Fibroblast of lung (primary cell): ENCODE measurements at regions not wholly inside any gene's neighbourhood (a gene's known extent, or its start where the extent isn't known, plus 50 kb on each side); places are given as distances from the start of the nearest gene placed in this dataset.

Experiments
- DNase-seq, 2 donors: peaks; one replicate each; pipeline versions ENCODE4 v3.0.0 to v3.0.0-alpha.2; 2010; ENCODE audit warnings: low read depth in 2 of 2
- H2AFZ ChIP-seq: 2 replicates; pipeline ENCODE4 v1.5.1; 2012; ENCODE audit warnings: low read length, control low read depth, inconsistent platforms
- H3K27ac ChIP-seq: 2 replicates; pipeline ENCODE4 v1.5.1; 2011; ENCODE audit warnings: low read length, control low read depth; ENCODE audit not compliant: insufficient read depth
- H3K27me3 ChIP-seq: 2 replicates; pipeline ENCODE4 v1.5.1; 2011; ENCODE audit warnings: mild to moderate bottlenecking, low read length; ENCODE audit not compliant: control insufficient read depth, insufficient read depth
- H3K36me3 ChIP-seq: 2 replicates; pipeline ENCODE4 v1.5.1; 2011; ENCODE audit warnings: low read length; ENCODE audit not compliant: control insufficient read depth, insufficient read depth
- H3K4me1 ChIP-seq: 2 replicates; pipeline ENCODE4 v1.5.1; 2011; ENCODE audit warnings: low read length; ENCODE audit not compliant: control insufficient read depth, insufficient read depth; ENCODE audit errors: extremely low read depth
- H3K4me2 ChIP-seq: 2 replicates; pipeline ENCODE4 v1.5.1; 2011; ENCODE audit warnings: low read length, control low read depth; ENCODE audit not compliant: insufficient read depth; ENCODE audit errors: extremely low read depth
- H3K4me3 ChIP-seq, 4 experiments: fragments of 200-600 bp in 1 of 4; sonication (generic) in 1 of 4; replicated peaks in 1 of 4; 2 replicates each; pipeline ENCODE4 v1.5.1; 2011 to 2016; ENCODE audit warnings: low read length in 4 of 4, low read depth in 3 of 4, mild to moderate bottlenecking in 3 of 4, control low read depth in 2 of 4, inconsistent platforms in 1 of 4, mixed read lengths in 1 of 4; ENCODE audit not compliant: insufficient read depth in 1 of 4; ENCODE audit errors: control extremely low read depth in 1 of 4
- H3K79me2 ChIP-seq: 2 replicates; pipeline ENCODE4 v1.5.1; 2012; ENCODE audit warnings: mild to moderate bottlenecking, low read length, inconsistent platforms; ENCODE audit not compliant: control insufficient read depth, insufficient read depth
- H3K9ac ChIP-seq: 2 replicates; pipeline ENCODE4 v1.5.1; 2011; ENCODE audit warnings: mild to moderate bottlenecking, low read length, control low read depth; ENCODE audit not compliant: insufficient read depth
- H3K9me3 ChIP-seq: 2 replicates; pipeline ENCODE4 v1.5.1; 2012; ENCODE audit warnings: low read depth, low read length; ENCODE audit not compliant: control insufficient read depth, insufficient read depth
- H4K20me1 ChIP-seq: 2 replicates; pipeline ENCODE4 v1.5.1; 2011; ENCODE audit warnings: low read length; ENCODE audit not compliant: control insufficient read depth, insufficient read depth; ENCODE audit errors: extremely low read depth
- EZH2 ChIP-seq: IDR thresholded peaks from 2 replicates; pipeline ENCODE4 v1.5.1; 2012; ENCODE audit warnings: low read length, control low read depth, mild to moderate bottlenecking; ENCODE audit errors: missing control alignments
- TF ChIP-seq, protein P1 (sequence below), 2 donors: IDR thresholded peaks in 1 of 2; conservative IDR thresholded peaks in 1 of 2; 1 replicate in 1 of 2; 2 replicates in 1 of 2; pipeline ENCODE4 v1.5.1; 2011 to 2012; ENCODE audit warnings: low read length in 2 of 2, control low read depth in 1 of 2, inconsistent platforms in 1 of 2, low read depth in 1 of 2, mild to moderate bottlenecking in 1 of 2

DNA sequence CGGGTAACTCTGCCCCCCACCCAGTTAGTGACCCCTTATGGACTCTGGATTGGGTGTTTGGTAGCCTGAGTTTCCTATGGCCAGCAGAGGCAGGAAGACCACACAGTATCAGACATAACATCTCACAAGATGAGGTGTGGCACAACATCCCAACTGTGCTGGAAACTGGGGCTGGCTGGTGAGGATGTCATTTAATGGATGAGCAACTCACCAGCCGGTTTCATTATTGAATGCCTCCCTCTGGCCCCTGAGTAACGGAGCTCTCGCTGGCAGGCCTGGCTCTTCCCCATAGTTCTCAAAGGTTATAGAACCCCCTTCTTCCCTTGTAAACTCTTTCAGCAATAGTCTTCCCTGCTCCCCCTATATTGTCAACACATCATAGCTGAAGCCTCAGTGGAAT, 195.0 kb downstream of the BCL11A start:
- DNase-seq = no peak
- H4K20me1 ChIP-seq = no peaks in the 10 kb centered on the region
- no peak overlapping the region for H3K4me3 ChIP-seq
- no peaks in the 10 kb centered on the region for H3K9me3 ChIP-seq
- H3K27me3 ChIP-seq = no peaks in the 10 kb centered on the region
- no peak overlapping the region for H3K27ac ChIP-seq
- H3K9ac ChIP-seq = no peak overlapping the region
- no peak overlapping the region for H2AFZ ChIP-seq
- no peak overlapping the region for H3K4me2 ChIP-seq
- H3K36me3 ChIP-seq = no peaks in the 10 kb centered on the region
- TF ChIP-seq, protein P1, sequence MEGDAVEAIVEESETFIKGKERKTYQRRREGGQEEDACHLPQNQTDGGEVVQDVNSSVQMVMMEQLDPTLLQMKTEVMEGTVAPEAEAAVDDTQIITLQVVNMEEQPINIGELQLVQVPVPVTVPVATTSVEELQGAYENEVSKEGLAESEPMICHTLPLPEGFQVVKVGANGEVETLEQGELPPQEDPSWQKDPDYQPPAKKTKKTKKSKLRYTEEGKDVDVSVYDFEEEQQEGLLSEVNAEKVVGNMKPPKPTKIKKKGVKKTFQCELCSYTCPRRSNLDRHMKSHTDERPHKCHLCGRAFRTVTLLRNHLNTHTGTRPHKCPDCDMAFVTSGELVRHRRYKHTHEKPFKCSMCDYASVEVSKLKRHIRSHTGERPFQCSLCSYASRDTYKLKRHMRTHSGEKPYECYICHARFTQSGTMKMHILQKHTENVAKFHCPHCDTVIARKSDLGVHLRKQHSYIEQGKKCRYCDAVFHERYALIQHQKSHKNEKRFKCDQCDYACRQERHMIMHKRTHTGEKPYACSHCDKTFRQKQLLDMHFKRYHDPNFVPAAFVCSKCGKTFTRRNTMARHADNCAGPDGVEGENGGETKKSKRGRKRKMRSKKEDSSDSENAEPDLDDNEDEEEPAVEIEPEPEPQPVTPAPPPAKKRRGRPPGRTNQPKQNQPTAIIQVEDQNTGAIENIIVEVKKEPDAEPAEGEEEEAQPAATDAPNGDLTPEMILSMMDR (conservative IDR thresholded peaks at IDR 0.05 in 1 of 2, IDR thresholded peaks at IDR 0.05 in 1 of 2; ENCODE audit: low read depth in 1 of 2, low read length in 2 of 2) = no peak
- H3K4me1 ChIP-seq = no peaks in the 10 kb centered on the region
- no peaks in the 10 kb centered on the region for H3K79me2 ChIP-seq

DNA sequence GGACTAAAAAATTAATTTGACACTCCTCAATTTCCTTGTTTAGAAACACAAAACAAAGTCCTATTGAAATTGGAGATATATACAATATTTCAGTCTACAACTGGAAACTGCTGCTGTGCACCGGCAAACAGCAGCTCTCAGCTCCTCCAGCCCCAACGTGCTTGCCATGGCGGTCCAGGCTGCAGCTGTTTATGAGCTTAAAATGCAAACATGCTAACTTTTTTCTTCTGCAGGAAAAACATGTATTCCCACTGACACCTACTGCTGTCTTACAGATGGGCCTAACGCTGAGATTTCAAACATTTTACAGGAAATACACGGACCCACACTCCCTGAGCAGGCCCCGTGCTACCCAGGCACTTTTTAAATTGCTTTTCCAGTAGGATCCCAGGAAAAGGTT, 195.5 kb downstream of the BCL11A start:
- no peak for DNase-seq
- H3K4me2 ChIP-seq = no peak overlapping the region
- no peaks in the 10 kb centered on the region for H3K79me2 ChIP-seq
- H3K4me1 ChIP-seq = no peaks in the 10 kb centered on the region
- no peaks in the 10 kb centered on the region for H3K9me3 ChIP-seq
- H3K36me3 ChIP-seq = no peaks in the 10 kb centered on the region
- H2AFZ ChIP-seq = no peak overlapping the region
- H3K4me3 ChIP-seq = no peak overlapping the region
- TF ChIP-seq, protein P1 (conservative IDR thresholded peaks at IDR 0.05 in 1 of 2, IDR thresholded peaks at IDR 0.05 in 1 of 2; ENCODE audit: low read depth in 1 of 2, low read length in 2 of 2) = no peak
- TF ChIP-seq EZH2 = no peak
- H4K20me1 ChIP-seq = no peaks in the 10 kb centered on the region
- H3K9ac ChIP-seq = no peak overlapping the region
- no peaks in the 10 kb centered on the region for H3K27me3 ChIP-seq
- no peak overlapping the region for H3K27ac ChIP-seq

DNA sequence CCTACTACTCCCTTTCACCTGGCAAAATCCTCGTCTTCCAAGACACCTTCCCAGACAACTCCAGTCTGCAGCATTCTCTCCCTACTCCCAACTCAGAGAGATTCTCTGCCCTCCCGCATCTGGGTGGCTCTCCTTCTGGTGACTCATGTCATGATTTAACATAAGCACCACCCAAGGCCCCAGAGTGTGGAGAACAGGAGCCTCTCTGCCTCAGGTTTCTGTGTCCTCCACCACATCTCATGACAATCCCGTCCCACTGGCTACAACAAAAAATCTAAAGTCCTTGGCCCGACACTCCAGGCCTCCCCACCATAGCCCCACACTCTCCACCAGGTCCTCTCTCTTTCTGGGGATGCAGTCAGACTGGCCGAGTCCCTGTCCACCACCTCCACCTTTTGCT, 197.1 kb downstream of the BCL11A start:
- no peaks in the 10 kb centered on the region for H3K79me2 ChIP-seq
- no peak overlapping the region for H3K27ac ChIP-seq
- no peak for DNase-seq
- H3K4me3 ChIP-seq = no peak overlapping the region
- H3K4me2 ChIP-seq = no peak overlapping the region
- no peak overlapping the region for H2AFZ ChIP-seq
- H3K27me3 ChIP-seq = no peaks in the 10 kb centered on the region
- no peaks in the 10 kb centered on the region for H3K9me3 ChIP-seq
- H4K20me1 ChIP-seq = no peaks in the 10 kb centered on the region
- H3K36me3 ChIP-seq = no peaks in the 10 kb centered on the region
- TF ChIP-seq EZH2 = no peak
- TF ChIP-seq, protein P1 (conservative IDR thresholded peaks at IDR 0.05 in 1 of 2, IDR thresholded peaks at IDR 0.05 in 1 of 2; ENCODE audit: low read depth in 1 of 2, low read length in 2 of 2) = no peak
- no peak overlapping the region for H3K9ac ChIP-seq
- no peaks in the 10 kb centered on the region for H3K4me1 ChIP-seq
